MM.1S (cell line): ENCODE measurements at regions not wholly inside any gene's neighbourhood (a gene's known extent, or its start where the extent isn't known, plus 50 kb on each side); places are given as distances from the start of the nearest gene placed in this dataset.

Experiments
- DNase-seq: peaks from one replicate; pipeline ENCODE4 v3.0.0-alpha.2; 2015
- H2AFZ ChIP-seq: fragments of 300-600 bp; sonication (generic); 2 replicates; pipeline ENCODE4 v1.6.0; 2016; ENCODE audit warnings: antibody characterized with exemption, low read length
- H3F3A ChIP-seq: fragments of 300-600 bp; sonication (generic); 2 replicates; pipeline ENCODE4 v1.6.1; 2016; ENCODE audit warnings: mild to moderate bottlenecking, antibody characterized with exemption, low read length, moderate library complexity, mixed read lengths; ENCODE audit not compliant: insufficient read depth
- H3K27ac ChIP-seq: fragments of 300-600 bp; sonication (generic); 2 replicates; pipeline ENCODE4 v1.5.1; 2016; ENCODE audit warnings: mild to moderate bottlenecking, low read length
- H3K27me3 ChIP-seq: fragments of 300-600 bp; sonication (generic); replicated peaks from 2 replicates; pipeline ENCODE4 v1.6.0; 2016; ENCODE audit warnings: low read length; ENCODE audit not compliant: insufficient read depth
- H3K36me3 ChIP-seq: fragments of 300-600 bp; sonication (generic); replicated peaks from 2 replicates; pipeline ENCODE4 v1.6.1; 2016; ENCODE audit warnings: mild to moderate bottlenecking, low read length, mixed read lengths; ENCODE audit not compliant: insufficient read depth
- H3K4me1 ChIP-seq: fragments of 300-600 bp; sonication (generic); 2 replicates; pipeline ENCODE4 v1.6.1; 2016; ENCODE audit warnings: low read length, mixed read lengths
- H3K4me2 ChIP-seq: fragments of 300-600 bp; sonication (generic); 2 replicates; pipeline ENCODE4 v1.6.0; 2016; ENCODE audit warnings: low read depth, low read length
- H3K4me3 ChIP-seq: fragments of 300-600 bp; sonication (generic); 2 replicates; pipeline ENCODE4 v1.5.1; 2016; ENCODE audit warnings: low read length, mixed read lengths
- H3K79me2 ChIP-seq: fragments of 300-600 bp; sonication (generic); 2 replicates; pipeline ENCODE4 v1.6.1; 2016; ENCODE audit warnings: mixed run types, low read length, mixed read lengths
- H3K9ac ChIP-seq: fragments of 300-600 bp; sonication (generic); 2 replicates; pipeline ENCODE4 v1.6.1; 2016; ENCODE audit warnings: low read length, mixed read lengths
- H3K9me2 ChIP-seq: fragments of 300-600 bp; sonication (generic); replicated peaks from 2 replicates; pipeline ENCODE4 v1.6.1; 2016; ENCODE audit warnings: mild to moderate bottlenecking, low read length, mixed read lengths; ENCODE audit not compliant: insufficient read depth
- H3K9me3 ChIP-seq: fragments of 300-600 bp; sonication (generic); replicated peaks from 2 replicates; pipeline ENCODE4 v1.6.1; 2016; ENCODE audit warnings: mild to moderate bottlenecking, low read length, mixed read lengths; ENCODE audit not compliant: insufficient read depth
- H4K20me1 ChIP-seq: fragments of 300-600 bp; sonication (generic); 2 replicates; pipeline ENCODE4 v1.6.1; 2016; ENCODE audit warnings: mild to moderate bottlenecking, low read length, moderate library complexity, mixed read lengths; ENCODE audit not compliant: insufficient read depth
- EZH2 ChIP-seq: fragments of 300-600 bp; sonication (generic); optimal IDR thresholded peaks from 2 replicates; pipeline ENCODE3; 2017; ENCODE audit warnings: low read depth, mild to moderate bottlenecking, antibody characterized with exemption, low read length, mixed read lengths
- EZH2phosphoT487 ChIP-seq: fragments of 300-600 bp; sonication (generic); IDR thresholded peaks from 2 replicates; pipeline ENCODE4 v1.6.1; 2018; ENCODE audit warnings: antibody characterized with exemption, low read length
- TF ChIP-seq, protein P1 (sequence below): fragments of 300-600 bp; sonication (generic); IDR thresholded peaks from 2 replicates; pipeline ENCODE4 v1.5.1; 2016; ENCODE audit warnings: antibody characterized with exemption, low read length, mixed read lengths

DNA sequence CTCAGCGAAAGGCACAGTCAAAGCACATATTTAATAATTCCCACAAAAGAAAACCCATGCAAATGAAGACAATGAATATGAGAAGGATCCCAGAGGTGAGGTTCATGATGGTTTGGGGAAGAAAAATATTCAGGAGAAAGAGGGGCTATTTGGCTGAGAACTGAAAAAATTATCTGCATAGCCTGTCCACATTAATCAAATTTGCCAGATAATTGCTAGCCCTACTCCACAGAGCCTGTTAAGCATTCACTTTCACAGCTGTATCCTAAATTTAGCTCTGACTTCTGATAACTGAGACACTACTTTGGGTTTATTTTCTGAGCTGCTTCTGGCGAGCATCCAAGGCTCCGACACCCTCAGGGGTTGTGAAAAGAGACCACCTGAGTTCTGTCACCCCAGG lies 176.2 kb downstream of the HERPUD2 start:
- no peaks in the 10 kb centered on the region for H3K79me2 ChIP-seq
- TF ChIP-seq EZH2phosphoT487 (no peak), EZH2 (no peak)
- TF ChIP-seq, protein P1, sequence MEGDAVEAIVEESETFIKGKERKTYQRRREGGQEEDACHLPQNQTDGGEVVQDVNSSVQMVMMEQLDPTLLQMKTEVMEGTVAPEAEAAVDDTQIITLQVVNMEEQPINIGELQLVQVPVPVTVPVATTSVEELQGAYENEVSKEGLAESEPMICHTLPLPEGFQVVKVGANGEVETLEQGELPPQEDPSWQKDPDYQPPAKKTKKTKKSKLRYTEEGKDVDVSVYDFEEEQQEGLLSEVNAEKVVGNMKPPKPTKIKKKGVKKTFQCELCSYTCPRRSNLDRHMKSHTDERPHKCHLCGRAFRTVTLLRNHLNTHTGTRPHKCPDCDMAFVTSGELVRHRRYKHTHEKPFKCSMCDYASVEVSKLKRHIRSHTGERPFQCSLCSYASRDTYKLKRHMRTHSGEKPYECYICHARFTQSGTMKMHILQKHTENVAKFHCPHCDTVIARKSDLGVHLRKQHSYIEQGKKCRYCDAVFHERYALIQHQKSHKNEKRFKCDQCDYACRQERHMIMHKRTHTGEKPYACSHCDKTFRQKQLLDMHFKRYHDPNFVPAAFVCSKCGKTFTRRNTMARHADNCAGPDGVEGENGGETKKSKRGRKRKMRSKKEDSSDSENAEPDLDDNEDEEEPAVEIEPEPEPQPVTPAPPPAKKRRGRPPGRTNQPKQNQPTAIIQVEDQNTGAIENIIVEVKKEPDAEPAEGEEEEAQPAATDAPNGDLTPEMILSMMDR = no peak
- DNase-seq = no peak
- no peak overlapping the region for H3K4me3 ChIP-seq
- H3K27me3 ChIP-seq = no peaks in the 10 kb centered on the region
- H3K9ac ChIP-seq = no peak overlapping the region
- no peak overlapping the region for H3K27ac ChIP-seq
- H3K36me3 ChIP-seq = no peaks in the 10 kb centered on the region
- no peaks in the 10 kb centered on the region for H3K4me1 ChIP-seq
- no peak overlapping the region for H3K4me2 ChIP-seq
- no peaks in the 10 kb centered on the region for H3K9me2 ChIP-seq
- H4K20me1 ChIP-seq = no peaks in the 10 kb centered on the region
- H3K9me3 ChIP-seq = no peaks in the 10 kb centered on the region
- H2AFZ ChIP-seq = no peak overlapping the region
- no peaks in the 10 kb centered on the region for H3F3A ChIP-seq

DNA sequence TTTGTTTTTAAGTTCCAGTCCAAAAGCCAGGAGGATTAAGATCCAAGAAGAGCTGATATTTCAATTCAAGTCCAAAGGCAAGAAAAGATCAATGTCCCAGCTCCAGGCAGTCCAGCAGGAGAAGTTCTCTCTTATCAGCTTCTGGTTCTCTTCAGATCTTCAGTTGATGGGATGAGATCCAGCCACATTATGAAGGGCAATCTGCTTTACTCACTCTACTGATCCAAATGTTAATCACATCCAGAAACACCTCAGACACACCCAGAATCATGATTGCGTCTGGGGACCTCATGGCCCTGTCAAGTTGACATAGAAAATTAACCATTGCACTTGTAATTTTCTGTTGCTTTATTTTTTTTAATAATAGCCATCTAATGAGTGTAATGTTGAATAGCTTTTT lies 178.4 kb downstream of the HERPUD2 start:
- Histone ChIP-seq H3K27ac (no peak overlapping the region), H3K4me3 (no peak overlapping the region), H3K27me3 (no peaks in the 10 kb centered on the region), H3K4me2 (no peak overlapping the region), H3K9ac (no peak overlapping the region), H4K20me1 (no peaks in the 10 kb centered on the region), H3K36me3 (no peaks in the 10 kb centered on the region), H2AFZ (no peak overlapping the region), H3K9me2 (no peaks in the 10 kb centered on the region), H3K9me3 (no peaks in the 10 kb centered on the region), H3K4me1 (no peaks in the 10 kb centered on the region), H3K79me2 (no peaks in the 10 kb centered on the region), H3F3A (no peaks in the 10 kb centered on the region)
- TF ChIP-seq EZH2 (no peak), EZH2phosphoT487 (no peak)
- TF ChIP-seq, protein P1 = no peak
- no peak for DNase-seq

DNA sequence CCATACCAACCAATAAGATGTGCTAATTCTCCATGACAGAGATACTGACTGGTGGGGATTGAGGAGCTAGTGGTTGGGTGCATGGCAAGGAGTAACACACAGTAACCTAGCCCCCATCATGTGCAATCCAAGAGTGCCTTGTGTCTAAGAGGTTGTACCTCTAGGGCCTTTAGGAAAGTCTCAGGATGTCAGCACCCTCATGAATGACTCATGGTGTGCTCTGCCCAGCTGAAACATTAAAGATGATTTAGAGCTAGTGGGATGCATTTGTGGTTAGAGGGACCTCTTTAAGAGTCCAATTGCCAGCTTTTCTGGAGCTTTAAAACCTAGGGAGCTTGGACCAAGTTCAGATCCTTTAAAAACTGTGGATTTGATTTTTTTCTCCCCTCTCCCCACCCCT lies 181.1 kb downstream of the HERPUD2 start:
- no peaks in the 10 kb centered on the region for H3F3A ChIP-seq
- no peaks in the 10 kb centered on the region for H3K36me3 ChIP-seq
- H3K9me2 ChIP-seq = no peaks in the 10 kb centered on the region
- no peak overlapping the region for H3K4me3 ChIP-seq
- H3K79me2 ChIP-seq = no peaks in the 10 kb centered on the region
- no peak overlapping the region for H3K27ac ChIP-seq
- no peak overlapping the region for H2AFZ ChIP-seq
- H3K9ac ChIP-seq = no peak overlapping the region
- DNase-seq = no peak
- no peaks in the 10 kb centered on the region for H3K9me3 ChIP-seq
- no peak overlapping the region for H3K4me2 ChIP-seq
- H3K27me3 ChIP-seq = no peaks in the 10 kb centered on the region
- no peaks in the 10 kb centered on the region for H4K20me1 ChIP-seq
- TF ChIP-seq, protein P1 = no peak
- no peak for TF ChIP-seq EZH2
- no peak for TF ChIP-seq EZH2phosphoT487
- no peaks in the 10 kb centered on the region for H3K4me1 ChIP-seq
